ENCODE measurements at regions not wholly inside any gene's neighbourhood (a gene's known extent, or its start where the extent isn't known, plus 50 kb on each side); places are given as distances from the start of the nearest gene placed in this dataset.

GRCh38 chr2:161552015-161552414 lies 72.2 kb upstream of the SLC4A10 start:
- H3K4me3 ChIP-seq (ENCODE audit: extremely low read depth in 1 of 4, insufficient read depth in 2 of 4, low read depth in 3 of 4, low read length in 4 of 4) = no peak overlapping the region
- H3K18ac ChIP-seq (ENCODE audit: extremely low read depth, low read length) = no peak overlapping the region
- H3K4ac ChIP-seq (replicated peaks; ENCODE audit: insufficient read length, low read depth, low read length) = no peak overlapping the region
- no peak overlapping the region for H3K14ac ChIP-seq (ENCODE audit: insufficient read length)
- H2BK12ac ChIP-seq (ENCODE audit: low read depth, low read length) = no peak overlapping the region
- no peaks in the 10 kb centered on the region for H3K4me1 ChIP-seq (replicated peaks in 1 of 4; ENCODE audit: control insufficient read depth in 3 of 4, insufficient read depth in 4 of 4, low read length in 3 of 4)
- no peak overlapping the region for H2BK120ac ChIP-seq (replicated peaks; ENCODE audit: low read depth, low read length)
- ChIA-PET CTCF (ENCODE audit: partially characterized antibody) (interaction anchor here (0.9 to 1.1 kb wide), 2 partner anchors 17 to 19 kb away, joined by 3 to 6 read pairs; no protein-coding TSS in a partner anchor), POLR2A (ENCODE audit: partially characterized antibody) (no interaction called here)
- no peaks in the 10 kb centered on the region for H3K9me3 ChIP-seq (ENCODE audit: insufficient read depth in 2 of 2, low read depth in 1 of 2, low read length in 1 of 2)
- H3K27ac ChIP-seq (ENCODE audit: low read depth, low read length) = no peak overlapping the region
- H3K56ac ChIP-seq (replicated peaks; ENCODE audit: insufficient read length, low read depth, low read length) = no peak overlapping the region
- H4K20me1 ChIP-seq (replicated peaks in 1 of 2; ENCODE audit: control insufficient read depth in 1 of 2, insufficient read depth in 2 of 2, low read length in 2 of 2) = no peaks in the 10 kb centered on the region
- no peak overlapping the region for H4K5ac ChIP-seq (ENCODE audit: insufficient read length, low read depth, low read length)
- no peaks in the 10 kb centered on the region for H3K27me3 ChIP-seq (replicated peaks in 1 of 4; ENCODE audit: control insufficient read depth in 3 of 4, extremely low read depth in 1 of 4, insufficient read depth in 3 of 4, low read length in 3 of 4)
- H2BK5ac ChIP-seq (ENCODE audit: low read depth, low read length) = no peak overlapping the region
- no peak overlapping the region for H3K23ac ChIP-seq (ENCODE audit: insufficient read length)
- no peaks in the 10 kb centered on the region for H3K79me2 ChIP-seq (ENCODE audit: control insufficient read depth in 1 of 2, insufficient read depth in 2 of 2, low read length in 2 of 2)
- no peak for DNase-seq (ENCODE audit: low read depth in 1 of 2, low spot score in 2 of 2)
- no peak overlapping the region for H3K9ac ChIP-seq (replicated peaks in 1 of 4; ENCODE audit: extremely low read depth in 1 of 4, low read depth in 3 of 4, low read length in 3 of 4)
- H4K8ac ChIP-seq (ENCODE audit: extremely low read depth, insufficient read depth, low read length) = no peak overlapping the region
- TF ChIP-seq RAD21 (IDR thresholded peaks at IDR 0.05 in 1 of 2, conservative IDR thresholded peaks at IDR 0.05 in 1 of 2; ENCODE audit: low read depth in 2 of 2, low read length in 2 of 2) = no peak
- peak; percentile 88 for TF ChIP-seq CEBPB (IDR thresholded peaks at IDR 0.05; ENCODE audit: low read depth, low read length)
- H2AFZ ChIP-seq (ENCODE audit: low read length) = no peak overlapping the region
- H3K36me3 ChIP-seq (ENCODE audit: control insufficient read depth in 2 of 4, insufficient read depth in 4 of 4, low read length in 3 of 4) = no peaks in the 10 kb centered on the region
- no peak overlapping the region for H4K91ac ChIP-seq (replicated peaks; ENCODE audit: insufficient read length, low read length)
- H2AK5ac ChIP-seq (ENCODE audit: low read depth, low read length) = no peak overlapping the region
- H2BK15ac ChIP-seq (ENCODE audit: low read length) = no peak overlapping the region
- FAIRE-seq = no peak
- WGBS, 2 experiments (ENCODE audit: extremely low coverage in 1 of 2, insufficient coverage in 1 of 2, insufficient read length in 1 of 2, insufficient replicate concordance in 2 of 2, low coverage in 1 of 2, low lambda C conversion rate in 2 of 2, missing lambda C conversion rate in 1 of 2) = 75% methylated on average over 1 of the region's 1 CpG; no CpG with 5 or more reads in 1 of the 2 experiments
- H3K79me1 ChIP-seq (ENCODE audit: low read depth, low read length) = no peaks in the 10 kb centered on the region
- H3K23me2 ChIP-seq (ENCODE audit: low read depth, low read length) = no peaks in the 10 kb centered on the region
- no peak overlapping the region for H2BK20ac ChIP-seq (ENCODE audit: low read length)
- no peak overlapping the region for H3K4me2 ChIP-seq (ENCODE audit: insufficient read depth in 1 of 2, low read depth in 2 of 2, low read length in 2 of 2)

All from H1 (cell line).